Dendritic cell treated with granulocyte-macrophage colony-stimulating factor and Interleukin-4, amounts not matched to agents 40 ng/mL and 50 ng/mL, for 4 days (primary cell): ENCODE measurements at regions not wholly inside any gene's neighbourhood (a gene's known extent, or its start where the extent isn't known, plus 50 kb on each side); places are given as distances from the start of the nearest gene placed in this dataset.

Experiments
- H3K27ac Mint-ChIP-seq: one replicate; pipeline ENCODE4 v1.8.0; 2022; ENCODE audit warnings: mild to moderate bottlenecking, mixed read lengths
- H3K27me3 Mint-ChIP-seq: one replicate; pipeline ENCODE4 v1.8.0; 2022; ENCODE audit warnings: mild to moderate bottlenecking, mixed read lengths
- H3K36me3 Mint-ChIP-seq: one replicate; pipeline ENCODE4 v1.8.0; 2022; ENCODE audit warnings: low read depth, mixed read lengths
- H3K4me1 Mint-ChIP-seq: one replicate; pipeline ENCODE4 v1.8.0; 2022; ENCODE audit warnings: low read depth, mixed read lengths
- H3K4me3 Mint-ChIP-seq: one replicate; pipeline ENCODE4 v1.8.0; 2022; ENCODE audit warnings: mild to moderate bottlenecking, moderate library complexity, mixed read lengths
- H3K9me3 Mint-ChIP-seq: one replicate; pipeline ENCODE4 v1.8.0; 2022; ENCODE audit warnings: mixed read lengths
- intact Hi-C: fragments of 100-400 bp; cut with micrococcal nuclease; formaldehyde crosslinking; loops from one replicate; pipeline ENCODE4 v1.15.0; 2022

DNA sequence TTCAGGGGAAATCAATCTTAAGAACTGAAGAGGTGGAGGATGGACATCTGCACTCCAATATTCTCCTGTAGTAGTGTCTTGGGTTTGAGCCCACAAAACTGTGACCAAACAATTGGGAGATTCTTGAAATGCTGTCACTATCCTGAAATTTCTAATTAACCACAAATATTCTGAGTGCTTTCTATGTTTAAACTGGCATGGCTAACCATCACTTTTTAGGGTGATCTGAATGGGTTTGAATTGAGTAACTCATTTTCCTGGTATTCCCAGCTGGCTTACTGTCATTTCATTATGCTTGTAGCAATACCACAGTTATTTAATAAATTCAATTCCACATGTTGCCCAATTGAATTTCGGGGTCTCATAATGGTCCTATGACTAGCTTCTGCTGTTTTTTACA is 216.9 kb upstream of the DCBLD2 start:
- no peaks in the 10 kb centered on the region for H3K27me3 Mint-ChIP-seq
- H3K4me1 Mint-ChIP-seq: no peaks in the 10 kb centered on the region
- intact Hi-C loops: no loop called here
- H3K4me3 Mint-ChIP-seq: no peak overlapping the region
- H3K36me3 Mint-ChIP-seq: no peaks in the 10 kb centered on the region
- H3K27ac Mint-ChIP-seq: no peak overlapping the region
- H3K9me3 Mint-ChIP-seq: no peaks in the 10 kb centered on the region

DNA sequence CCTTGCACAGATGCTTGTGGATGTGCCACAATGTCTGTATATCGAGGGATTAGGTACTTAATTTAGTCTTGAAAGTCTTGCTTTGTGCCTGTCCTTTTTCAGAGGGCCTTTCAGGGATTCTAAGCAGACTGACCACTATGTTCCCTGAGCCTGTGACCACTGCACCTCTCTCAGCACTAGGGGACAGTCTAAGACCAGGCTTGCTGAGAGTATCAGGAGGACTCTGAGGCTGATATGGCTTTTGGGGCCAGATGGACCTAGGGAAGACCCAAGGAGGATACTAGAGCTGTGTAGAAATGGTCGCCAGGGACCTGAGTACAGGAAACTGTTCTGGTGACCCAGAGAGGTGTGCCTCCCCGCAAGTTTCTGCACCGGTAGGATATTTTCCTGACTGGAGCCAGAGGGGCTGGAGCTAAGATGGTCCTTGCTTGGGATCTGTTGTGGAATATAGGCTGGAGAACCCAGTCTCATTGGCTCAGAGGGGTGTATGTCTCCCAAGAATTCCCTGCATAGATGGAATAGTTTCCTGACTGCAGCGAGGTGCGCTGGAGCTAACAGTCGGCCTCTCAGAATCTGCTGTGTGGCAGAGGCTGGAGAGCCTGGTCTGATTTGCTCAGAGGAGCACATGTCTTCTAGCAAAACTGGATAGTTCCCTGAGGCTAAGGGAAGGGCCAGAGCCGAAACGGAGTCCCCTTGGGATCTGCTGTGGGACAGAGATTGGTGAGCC is 213.2 kb upstream of the DCBLD2 start:
- Mint-ChIP-seq H3K27ac (no peak overlapping the region), H3K4me1 (no peaks in the 10 kb centered on the region), H3K9me3 (no peaks in the 10 kb centered on the region), H3K27me3 (no peaks in the 10 kb centered on the region), H3K36me3 (no peaks in the 10 kb centered on the region), H3K4me3 (no peak overlapping the region)
- intact Hi-C loops: no loop called here

DNA sequence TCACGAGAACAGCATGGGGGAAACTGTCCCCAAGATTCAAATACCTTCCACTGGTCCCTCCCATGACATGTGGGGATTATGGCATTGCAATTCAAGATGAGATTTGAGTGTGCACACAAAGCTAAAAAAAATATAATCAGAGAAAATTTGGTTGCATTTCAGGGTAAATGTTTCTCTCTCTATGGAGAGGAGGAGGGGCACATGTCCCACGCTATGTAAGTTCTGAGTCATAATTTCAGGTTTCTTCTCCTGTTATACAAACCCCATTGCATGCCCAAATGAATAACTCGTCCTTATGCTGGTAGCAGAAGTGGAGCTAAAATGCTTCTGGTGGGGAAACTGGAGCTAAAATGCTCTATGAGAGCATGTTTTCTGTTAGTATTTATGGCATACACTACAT is 209.7 kb upstream of the DCBLD2 start:
- Mint-ChIP-seq H3K36me3 (no peaks in the 10 kb centered on the region), H3K27me3 (no peaks in the 10 kb centered on the region), H3K27ac (no peak overlapping the region), H3K9me3 (no peaks in the 10 kb centered on the region), H3K4me1 (no peaks in the 10 kb centered on the region), H3K4me3 (no peak overlapping the region)
- intact Hi-C loops: no loop called here

DNA sequence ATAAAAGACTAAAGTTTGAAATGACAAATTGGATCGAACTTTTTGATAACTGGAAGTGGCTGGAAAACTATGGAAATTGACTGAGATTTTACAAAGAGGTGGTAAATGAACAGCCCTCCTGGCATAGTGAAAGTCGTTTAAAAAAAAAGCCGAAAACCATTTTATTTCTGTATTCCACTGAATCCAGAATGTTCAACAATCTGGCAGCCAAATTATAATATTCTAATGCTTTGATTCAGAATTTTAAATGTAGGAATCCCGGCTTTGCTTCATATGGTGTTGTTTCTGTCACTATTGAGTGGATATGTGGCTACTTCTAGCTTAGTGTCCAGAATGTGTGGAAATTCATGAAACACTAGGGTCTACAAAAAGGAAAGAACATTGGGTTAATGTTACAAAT is 208.9 kb upstream of the DCBLD2 start:
- Mint-ChIP-seq H3K36me3 (no peaks in the 10 kb centered on the region), H3K9me3 (no peaks in the 10 kb centered on the region), H3K4me1 (no peaks in the 10 kb centered on the region), H3K27ac (no peak overlapping the region), H3K4me3 (no peak overlapping the region), H3K27me3 (no peaks in the 10 kb centered on the region)
- intact Hi-C loops: no loop called here

DNA sequence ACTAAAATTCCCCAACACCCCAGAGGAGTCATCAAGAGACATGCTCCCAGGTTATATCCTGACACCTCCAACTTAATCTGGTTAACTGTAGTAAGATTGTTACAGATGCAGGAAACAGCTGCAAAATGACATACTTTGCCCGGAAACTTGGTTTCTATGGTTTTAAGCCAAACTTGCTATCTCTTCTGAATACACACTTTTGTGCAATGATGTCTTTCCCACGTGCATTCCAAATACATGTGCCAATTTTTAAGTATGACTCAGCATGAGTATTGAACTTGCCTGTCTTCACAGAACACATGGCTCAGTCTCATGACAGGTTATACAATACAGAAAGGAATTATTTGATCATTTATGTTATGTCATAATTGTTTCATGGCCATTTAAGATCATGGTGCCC is 207.0 kb upstream of the DCBLD2 start:
- Mint-ChIP-seq H3K36me3 (no peaks in the 10 kb centered on the region), H3K4me3 (no peak overlapping the region), H3K4me1 (no peaks in the 10 kb centered on the region)

DNA sequence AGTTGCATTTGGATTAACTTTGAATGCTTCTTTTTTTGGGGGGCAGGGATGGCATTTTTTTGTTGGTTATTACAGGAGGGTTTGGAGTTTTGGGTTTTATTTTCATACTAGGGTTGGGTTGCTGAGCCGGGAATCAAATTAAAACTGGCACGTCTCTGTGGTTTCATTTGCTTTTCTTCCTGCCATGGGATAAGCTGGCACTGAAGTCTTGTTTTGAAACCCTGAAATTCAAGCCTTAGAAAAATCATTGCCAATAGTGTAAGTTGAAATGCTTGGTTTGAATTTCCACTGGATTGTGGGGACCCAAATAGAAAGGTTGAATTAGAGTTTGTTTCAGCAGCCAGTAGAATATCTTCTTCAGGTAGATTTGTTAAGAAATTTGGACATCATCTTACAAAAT is 193.1 kb upstream of the DCBLD2 start:
- intact Hi-C loops: no loop called here
- Mint-ChIP-seq H3K27ac (no peak overlapping the region), H3K9me3 (no peaks in the 10 kb centered on the region), H3K4me1 (no peaks in the 10 kb centered on the region), H3K4me3 (no peak overlapping the region), H3K27me3 (no peaks in the 10 kb centered on the region), H3K36me3 (no peaks in the 10 kb centered on the region)

More for the DNA sequence above, 207.0 kb upstream of the DCBLD2 start:
- Mint-ChIP-seq H3K27me3 (no peaks in the 10 kb centered on the region), H3K9me3 (no peaks in the 10 kb centered on the region), H3K27ac (no peak overlapping the region)
- intact Hi-C loops: no loop called here

DNA sequence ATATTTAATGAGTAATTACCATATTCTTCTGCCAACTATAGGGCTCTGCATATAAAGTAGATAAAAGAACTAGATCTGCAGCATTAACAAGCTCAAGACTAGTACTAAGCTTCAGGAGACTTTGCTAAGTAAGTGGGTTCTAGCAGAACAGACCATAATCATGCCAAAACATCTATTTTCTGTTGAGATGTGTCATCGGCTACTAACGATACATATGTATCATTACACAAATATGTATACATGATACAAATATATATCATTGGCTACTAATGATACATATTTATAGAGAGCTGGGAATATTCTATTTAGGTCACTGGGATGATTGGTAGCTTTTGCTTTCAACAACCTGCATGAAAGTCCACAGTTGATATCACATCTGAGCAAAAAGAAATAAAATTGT is 185.8 kb upstream of the DCBLD2 start:
- Mint-ChIP-seq H3K36me3 (no peaks in the 10 kb centered on the region), H3K4me1 (no peaks in the 10 kb centered on the region), H3K9me3 (no peaks in the 10 kb centered on the region), H3K27ac (no peak overlapping the region), H3K27me3 (no peaks in the 10 kb centered on the region), H3K4me3 (no peak overlapping the region)
- intact Hi-C loops: no loop called here

DNA sequence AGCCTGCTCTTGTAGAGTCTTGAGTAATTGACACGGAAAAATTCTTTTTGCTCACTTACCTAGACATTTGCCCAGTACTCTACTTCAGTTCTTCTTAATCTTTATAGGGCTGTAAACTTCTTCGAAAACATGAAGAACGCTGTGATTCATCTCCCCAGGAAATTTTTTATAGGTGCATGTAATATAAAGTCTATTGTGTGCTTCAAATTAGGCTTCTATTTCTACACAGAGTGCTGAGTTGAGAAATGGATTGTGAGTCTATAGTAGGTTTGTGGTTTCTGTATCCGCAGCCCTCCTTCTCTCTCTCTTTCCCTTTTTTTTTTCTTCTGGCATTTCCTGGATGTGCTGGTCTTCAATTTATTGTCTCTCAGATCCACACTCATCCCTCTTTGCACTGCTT is 183.3 kb upstream of the DCBLD2 start:
- Mint-ChIP-seq H3K36me3 (no peaks in the 10 kb centered on the region), H3K27me3 (no peaks in the 10 kb centered on the region), H3K4me3 (no peak overlapping the region), H3K9me3 (no peaks in the 10 kb centered on the region), H3K27ac (no peak overlapping the region), H3K4me1 (no peaks in the 10 kb centered on the region)
- intact Hi-C loops: no loop called here

DNA sequence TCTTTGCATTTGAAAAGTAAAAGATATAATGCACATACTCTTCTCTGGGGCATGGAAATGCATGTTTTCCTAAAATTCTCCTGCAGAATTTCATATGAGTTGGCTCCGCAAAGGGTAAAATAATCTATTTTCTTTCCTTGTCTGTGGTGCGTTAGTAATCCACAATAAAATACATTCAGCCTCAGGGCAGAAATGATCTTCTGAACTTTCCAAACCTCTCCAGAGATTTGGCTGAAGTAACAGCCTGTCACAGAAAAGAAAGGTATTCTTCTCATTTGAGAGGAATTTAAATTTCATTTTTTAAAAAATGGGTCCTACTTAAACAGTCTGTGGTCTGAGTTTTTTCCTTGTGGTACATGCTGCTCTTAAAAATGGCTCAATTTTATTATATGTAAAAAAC is 182.7 kb upstream of the DCBLD2 start:
- intact Hi-C loops: no loop called here
- Mint-ChIP-seq H3K9me3 (no peaks in the 10 kb centered on the region), H3K27me3 (no peaks in the 10 kb centered on the region), H3K27ac (no peak overlapping the region), H3K4me3 (no peak overlapping the region), H3K36me3 (no peaks in the 10 kb centered on the region), H3K4me1 (no peaks in the 10 kb centered on the region)

DNA sequence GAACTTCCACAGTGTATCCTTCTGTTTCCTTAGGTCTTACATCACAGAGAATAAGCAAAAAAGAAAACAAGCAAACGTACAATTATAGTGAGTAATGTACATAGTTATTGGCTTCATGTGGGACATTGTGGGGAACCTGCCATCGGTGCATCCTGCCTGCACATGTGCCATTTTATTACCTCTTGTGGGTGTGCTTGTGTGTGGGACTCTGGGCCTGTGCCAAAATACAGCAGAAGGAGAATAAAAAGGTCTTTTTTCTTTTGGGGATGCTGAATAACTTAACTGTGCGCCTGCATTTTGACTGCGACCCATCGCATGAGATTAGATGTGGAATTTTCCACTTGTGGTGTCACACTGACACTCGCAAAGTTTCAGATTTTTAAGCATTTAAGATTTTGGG is 169.6 kb upstream of the DCBLD2 start:
- Mint-ChIP-seq H3K4me3 (no peak overlapping the region), H3K27ac (no peak overlapping the region), H3K27me3 (no peaks in the 10 kb centered on the region), H3K36me3 (no peaks in the 10 kb centered on the region), H3K9me3 (no peaks in the 10 kb centered on the region), H3K4me1 (no peaks in the 10 kb centered on the region)
- intact Hi-C loops: no loop called here

DNA sequence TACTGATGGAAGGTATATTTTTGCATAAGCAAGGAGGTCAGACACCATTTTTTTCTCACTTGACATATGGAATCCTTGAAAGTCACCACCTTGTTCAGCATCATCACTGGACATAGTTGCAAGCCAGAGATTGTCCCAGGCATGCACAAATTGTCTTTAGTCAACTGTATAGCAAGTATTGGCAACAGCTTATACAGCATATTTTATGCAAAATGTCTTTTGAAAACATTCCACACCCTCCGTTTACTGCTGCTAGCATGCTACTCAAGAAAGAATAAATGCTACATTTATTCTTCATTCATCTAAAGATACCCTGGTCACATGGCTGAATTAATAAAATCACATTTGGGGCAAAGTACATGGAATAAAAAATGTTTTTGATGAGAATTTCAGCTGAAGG is 168.5 kb upstream of the DCBLD2 start:
- no peaks in the 10 kb centered on the region for H3K36me3 Mint-ChIP-seq
- no peaks in the 10 kb centered on the region for H3K9me3 Mint-ChIP-seq
- H3K27ac Mint-ChIP-seq: no peak overlapping the region
- no peaks in the 10 kb centered on the region for H3K27me3 Mint-ChIP-seq
- H3K4me3 Mint-ChIP-seq: no peak overlapping the region
- intact Hi-C loops: no loop called here
- H3K4me1 Mint-ChIP-seq: no peaks in the 10 kb centered on the region

DNA sequence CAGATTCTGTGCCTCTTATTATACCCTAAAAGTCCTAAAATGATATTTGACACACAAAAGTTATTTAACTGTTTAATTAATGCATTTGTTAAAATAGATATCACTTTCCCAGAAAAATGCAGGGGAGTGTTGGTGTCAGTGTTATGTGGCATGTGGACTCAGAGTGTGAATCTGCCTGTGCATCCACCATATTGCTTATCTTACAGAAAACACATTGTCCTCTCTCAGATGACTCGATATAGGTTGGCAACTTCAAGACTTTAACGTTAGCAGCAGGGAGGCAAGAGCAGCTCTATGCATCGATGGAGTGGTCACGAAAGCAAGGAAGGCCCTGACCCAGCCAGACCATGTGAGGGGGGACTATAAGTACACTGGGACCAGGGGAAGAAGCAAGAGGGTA is 165.4 kb upstream of the DCBLD2 start:
- intact Hi-C loops: no loop called here
- no peaks in the 10 kb centered on the region for H3K27me3 Mint-ChIP-seq
- H3K4me3 Mint-ChIP-seq: no peak overlapping the region
- no peaks in the 10 kb centered on the region for H3K36me3 Mint-ChIP-seq
- H3K9me3 Mint-ChIP-seq: no peaks in the 10 kb centered on the region
- no peak overlapping the region for H3K27ac Mint-ChIP-seq
- H3K4me1 Mint-ChIP-seq: no peaks in the 10 kb centered on the region

DNA sequence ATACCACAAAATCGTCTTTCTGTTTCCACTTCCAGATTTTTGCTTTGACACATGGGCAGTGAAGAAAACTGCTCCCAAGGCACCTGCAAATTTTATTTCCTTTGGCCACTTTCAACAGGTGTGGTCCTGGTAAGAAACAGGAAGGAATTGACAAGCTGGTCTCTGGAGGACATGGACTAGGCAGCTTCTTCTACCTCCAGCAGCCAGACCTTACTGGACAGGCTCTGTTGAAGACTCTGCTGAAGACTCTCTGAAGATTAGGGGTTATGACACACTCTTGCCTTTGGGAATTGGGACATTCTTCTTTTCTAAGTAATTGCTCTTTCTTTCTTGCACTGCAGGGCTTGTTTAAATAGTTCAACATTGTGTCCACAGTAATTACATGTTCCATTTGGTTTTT is 147.7 kb upstream of the DCBLD2 start:
- no peaks in the 10 kb centered on the region for H3K27me3 Mint-ChIP-seq
- no peak overlapping the region for H3K4me3 Mint-ChIP-seq
- intact Hi-C loops: no loop called here
- H3K4me1 Mint-ChIP-seq: no peaks in the 10 kb centered on the region
- H3K36me3 Mint-ChIP-seq: no peaks in the 10 kb centered on the region
- H3K9me3 Mint-ChIP-seq: no peaks in the 10 kb centered on the region
- no peak overlapping the region for H3K27ac Mint-ChIP-seq

DNA sequence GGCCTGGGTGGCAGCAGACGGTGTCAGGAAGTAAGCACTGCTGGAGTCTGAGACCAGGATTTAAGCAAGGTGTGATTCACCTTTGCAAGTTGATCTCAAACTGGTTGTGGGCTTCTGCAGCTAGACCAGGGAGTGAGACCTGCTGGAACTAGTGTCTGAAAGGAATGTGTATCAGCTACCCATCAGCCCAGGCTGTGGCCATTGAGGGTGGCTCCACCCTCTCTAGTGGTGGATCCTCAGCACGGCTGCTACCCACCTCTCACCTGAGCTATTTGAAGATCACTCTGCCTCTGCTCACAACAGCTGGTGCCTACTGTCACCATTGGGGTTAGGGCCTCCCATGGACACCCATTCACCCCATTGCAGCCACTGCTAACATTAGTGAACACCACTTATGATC is 140.3 kb upstream of the DCBLD2 start:
- no peak overlapping the region for H3K4me3 Mint-ChIP-seq
- H3K36me3 Mint-ChIP-seq: no peaks in the 10 kb centered on the region
- intact Hi-C loops: no loop called here
- H3K27ac Mint-ChIP-seq: no peak overlapping the region
- no peaks in the 10 kb centered on the region for H3K4me1 Mint-ChIP-seq
- no peaks in the 10 kb centered on the region for H3K27me3 Mint-ChIP-seq
- H3K9me3 Mint-ChIP-seq: no peaks in the 10 kb centered on the region

DNA sequence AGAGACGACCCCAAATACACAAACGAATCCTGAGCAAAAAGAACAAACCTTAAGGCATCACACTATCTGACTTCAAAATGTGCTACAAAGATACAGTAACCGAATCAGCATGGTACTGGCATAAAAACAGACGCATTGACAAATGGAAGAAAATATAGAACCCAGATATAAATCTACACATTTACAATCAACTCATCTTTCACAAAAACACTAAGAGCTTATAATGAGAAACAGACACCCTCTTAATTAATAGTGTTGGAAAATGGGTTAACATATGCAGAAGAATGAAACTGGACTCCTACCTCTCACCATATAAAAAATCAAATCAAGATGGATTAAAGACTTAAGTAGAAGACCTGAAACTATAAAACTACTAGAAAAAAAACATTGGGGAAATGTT is 130.3 kb upstream of the DCBLD2 start:
- no peak overlapping the region for H3K27ac Mint-ChIP-seq
- peaks cover 10% of the 10 kb centered on the region for H3K9me3 Mint-ChIP-seq
- H3K36me3 Mint-ChIP-seq: no peaks in the 10 kb centered on the region
- H3K27me3 Mint-ChIP-seq: no peaks in the 10 kb centered on the region
- no peak overlapping the region for H3K4me3 Mint-ChIP-seq
- intact Hi-C loops: no loop called here
- no peaks in the 10 kb centered on the region for H3K4me1 Mint-ChIP-seq
